Left kidney (tissue), 1 donor: ENCODE measurements at regions not wholly inside any gene's neighbourhood (a gene's known extent, or its start where the extent isn't known, plus 50 kb on each side); places are given as distances from the start of the nearest gene placed in this dataset.
A peak's percentile ranks its signal among the peaks of the same experiment; 100 is the strongest.
"Not testable (repeated sequence)": the region's sequence is repeated elsewhere in the genome, so short reads cannot be mapped to it uniquely, and the experiment has no call there.

ENCODE experiments used
- DNase-seq: peaks from one replicate; pipeline ENCODE4 v3.0.0-alpha.2; 2013

- no peak for DNase-seq
Observed at GRCh38 chr7:69254643-69255042, 343.6 kb upstream of the AUTS2 start.

GRCh38 chr7:69256634-69257081 is 341.6 kb upstream of the AUTS2 start:
- DNase-seq = no peak

- DNase-seq = no peak
Observed at GRCh38 chr7:69257592-69257991, 340.7 kb upstream of the AUTS2 start.

- DNase-seq = no peak
Observed at GRCh38 chr7:69259445-69259844, 338.8 kb upstream of the AUTS2 start.

GRCh38 chr7:69260023-69260422 is 338.3 kb upstream of the AUTS2 start:
- DNase-seq = no peak

- DNase-seq = no peak
Observed at GRCh38 chr7:69263550-69263949, 334.7 kb upstream of the AUTS2 start.

GRCh38 chr7:69269806-69270205 is 328.5 kb upstream of the AUTS2 start:
- no peak for DNase-seq

- DNase-seq = no peak
Observed at GRCh38 chr7:69272101-69272500, 326.2 kb upstream of the AUTS2 start.

- no peak for DNase-seq
Observed at GRCh38 chr7:69276011-69276729, 322.1 kb upstream of the AUTS2 start.

GRCh38 chr7:69277366-69277765 is 320.9 kb upstream of the AUTS2 start:
- DNase-seq = no peak

GRCh38 chr7:69282946-69283345 is 315.3 kb upstream of the AUTS2 start:
- DNase-seq = no peak

GRCh38 chr7:69283421-69283820 is 314.9 kb upstream of the AUTS2 start:
- DNase-seq = no peak

- DNase-seq = peak; percentile 49
Observed at GRCh38 chr7:69285854-69286253, 312.4 kb upstream of the AUTS2 start.

- no peak for DNase-seq
Observed at GRCh38 chr7:69295977-69296376, 302.3 kb upstream of the AUTS2 start.

- DNase-seq = no peak
Observed at GRCh38 chr7:69301253-69301652, 297.0 kb upstream of the AUTS2 start.

- DNase-seq = no peak
Observed at GRCh38 chr7:69309601-69310000, 288.7 kb upstream of the AUTS2 start.

GRCh38 chr7:69311489-69311888 is 286.8 kb upstream of the AUTS2 start:
- no peak for DNase-seq

GRCh38 chr7:69313852-69314251 is 284.4 kb upstream of the AUTS2 start:
- not testable (repeated sequence) for DNase-seq

GRCh38 chr7:69318794-69319193 is 279.5 kb upstream of the AUTS2 start:
- no peak for DNase-seq

- DNase-seq = no peak
Observed at GRCh38 chr7:69328516-69328915, 269.8 kb upstream of the AUTS2 start.

GRCh38 chr7:69334701-69335100 is 263.6 kb upstream of the AUTS2 start:
- DNase-seq = peak; percentile 15

- DNase-seq = no peak
Observed at GRCh38 chr7:69335331-69335730, 262.9 kb upstream of the AUTS2 start.

- DNase-seq = no peak
Observed at GRCh38 chr7:69336976-69337375, 261.3 kb upstream of the AUTS2 start.

- DNase-seq = peak; percentile 32
Observed at GRCh38 chr7:69338144-69338543, 260.1 kb upstream of the AUTS2 start.

- no peak for DNase-seq
Observed at GRCh38 chr7:69341288-69341687, 257.0 kb upstream of the AUTS2 start.
